ENCODE measurements at regions not wholly inside any gene's neighbourhood (a gene's known extent, or its start where the extent isn't known, plus 50 kb on each side); places are given as distances from the start of the nearest gene placed in this dataset.

DNA sequence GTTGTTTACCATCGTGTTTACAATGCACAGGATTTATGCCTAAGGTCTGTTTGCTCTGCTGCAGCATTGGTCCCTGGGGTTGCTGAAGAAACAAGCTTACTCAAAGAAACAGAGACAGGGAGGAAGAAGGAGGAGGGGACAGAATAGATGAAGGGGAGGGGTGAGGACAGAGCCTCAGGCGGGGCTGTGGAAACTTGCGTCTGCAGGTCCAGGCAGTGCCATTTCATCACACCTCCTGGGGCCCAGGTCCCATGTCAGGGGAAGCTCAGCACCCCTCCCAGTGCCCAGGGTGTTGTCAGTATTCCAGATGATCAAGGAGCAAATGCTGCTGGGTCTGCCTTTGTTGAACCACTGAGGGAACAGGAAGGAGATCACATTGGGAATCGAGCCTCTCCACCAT is 1406.8 kb downstream of the TBC1D22A start:
- no peak for DNase-seq

DNA sequence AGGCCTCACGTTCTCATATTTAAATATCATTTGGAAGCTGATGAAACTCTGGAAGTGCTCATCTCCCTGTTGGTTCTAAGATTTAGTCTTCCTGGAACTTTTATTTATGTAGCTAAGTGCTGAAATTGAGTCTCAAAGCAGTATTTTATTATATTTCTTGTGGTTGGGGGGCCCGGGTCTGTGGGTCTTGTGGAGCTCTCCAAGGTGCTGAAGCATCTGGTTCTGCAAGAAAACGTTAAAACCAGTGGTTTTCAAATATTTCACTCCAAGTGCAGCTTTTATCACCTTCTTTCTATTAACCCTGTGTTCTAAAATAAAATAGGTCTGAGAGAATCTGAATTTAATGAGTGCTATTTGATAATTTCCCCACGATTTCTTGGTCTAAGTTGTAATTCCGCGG is 1404.8 kb downstream of the TBC1D22A start:
- no peak for DNase-seq

DNA sequence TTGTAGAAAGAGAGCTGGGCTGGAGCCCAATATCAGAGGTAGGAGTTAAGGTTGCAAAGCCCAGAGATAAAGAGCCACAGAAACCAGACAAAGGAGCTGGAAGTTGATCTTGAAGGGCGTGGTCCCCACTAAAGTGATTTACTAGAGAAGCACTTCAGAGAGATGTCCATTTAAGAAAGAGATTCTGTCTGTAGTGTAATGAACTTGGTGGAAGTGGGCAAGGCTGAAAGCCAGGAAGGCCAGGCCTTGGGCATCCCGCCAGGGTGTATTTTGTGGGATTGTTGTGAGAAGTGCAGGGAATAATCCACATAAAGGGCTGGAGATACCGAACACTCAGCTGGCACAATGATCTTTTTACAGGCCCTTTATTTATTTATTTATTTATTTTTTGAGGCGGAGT is 1398.8 kb downstream of the TBC1D22A start:
- DNase-seq, result no peak

DNA sequence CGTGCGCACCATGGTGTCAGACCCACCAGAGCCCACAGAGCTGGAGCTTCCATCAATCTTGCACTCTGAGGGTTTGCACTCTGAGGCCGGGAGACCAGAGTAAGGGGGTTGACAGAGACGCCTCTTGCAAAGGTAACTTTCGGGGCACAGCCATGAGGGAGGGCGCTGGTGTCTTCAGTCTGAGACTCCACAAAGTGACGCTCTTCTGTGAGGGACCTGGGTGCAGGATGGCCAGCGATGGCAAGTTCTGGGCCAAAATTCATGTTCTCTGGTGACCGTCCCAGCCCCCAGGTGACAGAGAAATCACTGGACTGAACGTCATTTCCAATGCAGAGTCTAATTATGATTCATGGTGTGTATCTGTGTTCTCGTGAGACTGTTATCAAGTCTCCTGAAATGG is 1395.2 kb downstream of the TBC1D22A start:
- no peak for DNase-seq

DNA sequence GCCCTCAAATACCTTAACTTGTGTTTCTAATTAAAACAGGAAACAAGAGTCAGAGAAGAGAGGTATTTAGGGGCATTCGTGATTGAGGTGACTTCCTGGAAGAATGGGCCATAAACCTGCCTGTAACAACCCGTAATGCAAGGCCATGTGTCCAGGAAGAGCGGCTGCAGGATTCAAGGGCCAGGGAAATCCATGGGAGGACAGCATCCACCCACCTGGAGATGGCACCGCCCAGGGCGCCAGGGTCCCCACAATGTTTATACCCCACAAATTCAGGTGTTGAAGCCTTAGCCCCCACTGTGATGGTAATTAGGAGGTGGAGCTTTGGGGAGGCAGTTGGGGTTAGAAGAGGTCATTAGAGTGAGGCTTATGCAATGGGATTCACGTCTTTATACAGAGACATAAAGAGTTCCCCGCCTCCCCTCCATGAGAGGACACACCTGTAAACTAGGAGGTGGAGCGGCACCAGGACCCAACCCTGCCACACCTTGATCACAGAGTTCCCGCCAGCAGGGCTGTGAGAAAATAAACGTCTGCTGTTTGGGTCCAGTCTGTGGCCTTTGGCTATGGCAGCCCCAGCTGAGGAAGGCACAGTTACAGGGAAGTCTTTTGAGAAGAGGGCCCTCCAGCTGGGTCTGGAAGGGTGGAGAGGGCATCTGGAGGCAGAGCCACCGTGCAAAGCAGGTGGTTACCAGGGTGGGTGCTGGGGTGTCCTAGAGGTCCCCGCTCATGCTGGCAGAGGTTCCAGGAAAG is 1394.3 kb downstream of the TBC1D22A start:
- DNase-seq, result no peak

DNA sequence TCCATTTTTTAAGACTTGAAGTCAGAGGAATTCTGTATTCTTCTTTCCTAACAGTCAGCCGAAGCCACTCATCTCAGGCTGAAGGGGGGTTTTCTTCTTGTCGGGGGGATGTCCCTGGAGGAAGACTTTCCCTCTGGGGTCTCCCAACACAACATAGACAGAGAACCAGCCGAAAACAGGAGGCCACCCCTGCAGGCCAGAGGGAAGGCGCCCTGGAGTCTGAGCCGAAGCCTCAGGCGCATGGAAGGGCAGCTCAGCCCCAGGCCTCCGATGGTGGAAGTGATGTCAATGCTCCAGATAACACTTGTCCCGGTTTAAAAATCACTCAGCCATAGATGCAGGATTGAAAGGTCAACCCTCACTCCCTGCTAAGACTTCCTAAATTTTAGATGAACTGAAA is 1393.0 kb downstream of the TBC1D22A start:
- DNase-seq, result no peak

DNA sequence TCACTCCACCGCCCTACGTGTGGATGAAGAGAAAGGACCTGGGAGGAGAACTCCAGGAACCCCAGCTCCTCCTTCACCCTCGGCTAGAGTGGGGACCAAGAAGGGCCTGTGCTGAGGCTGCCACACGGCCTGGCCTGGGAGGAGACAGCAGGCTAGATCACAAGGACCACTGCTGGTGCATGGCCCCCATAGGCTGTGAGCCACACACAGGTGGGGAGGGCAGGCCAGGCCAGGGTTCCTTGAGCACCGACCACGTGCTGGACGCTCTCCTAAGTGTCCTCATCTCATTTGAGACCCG is 1392.4 kb downstream of the TBC1D22A start:
- no peak for DNase-seq

DNA sequence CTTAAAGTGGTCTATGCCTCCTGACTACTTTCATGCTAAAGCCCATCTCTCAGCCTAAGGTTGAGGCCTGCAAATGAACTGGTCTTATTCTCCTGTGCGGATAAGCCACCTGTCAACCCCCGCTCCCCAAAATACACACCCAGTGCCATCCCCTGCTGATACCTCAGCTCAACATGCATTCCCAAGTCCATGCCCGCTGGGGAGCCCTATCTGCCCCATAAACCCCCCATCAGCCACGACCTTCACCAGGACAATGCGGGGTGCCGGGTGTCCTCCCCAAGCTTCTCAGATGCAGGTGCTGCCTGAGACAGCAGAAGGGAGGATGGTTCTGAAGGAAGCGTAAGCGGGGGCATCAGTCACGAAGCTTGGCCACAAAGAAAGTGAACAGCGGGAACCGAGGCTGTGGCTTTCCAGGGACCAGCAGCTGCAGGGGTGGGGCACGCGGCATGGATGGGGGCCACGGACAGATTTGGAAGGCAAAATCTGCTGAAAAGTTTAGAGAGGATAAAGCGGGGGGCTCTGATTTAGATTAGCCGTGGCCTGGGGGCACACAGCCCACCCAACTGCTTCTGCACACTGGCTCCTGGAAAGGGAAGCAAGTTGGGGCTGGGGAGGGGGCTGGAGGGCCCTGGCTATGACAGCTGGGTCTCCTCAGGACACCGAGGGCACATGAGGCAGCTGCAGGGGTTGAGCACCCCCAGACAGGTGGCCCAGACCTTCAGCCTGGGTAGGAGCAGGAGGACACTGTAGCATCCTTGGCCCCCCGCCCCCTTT is 1391.9 kb downstream of the TBC1D22A start:
- DNase-seq, result no peak

DNA sequence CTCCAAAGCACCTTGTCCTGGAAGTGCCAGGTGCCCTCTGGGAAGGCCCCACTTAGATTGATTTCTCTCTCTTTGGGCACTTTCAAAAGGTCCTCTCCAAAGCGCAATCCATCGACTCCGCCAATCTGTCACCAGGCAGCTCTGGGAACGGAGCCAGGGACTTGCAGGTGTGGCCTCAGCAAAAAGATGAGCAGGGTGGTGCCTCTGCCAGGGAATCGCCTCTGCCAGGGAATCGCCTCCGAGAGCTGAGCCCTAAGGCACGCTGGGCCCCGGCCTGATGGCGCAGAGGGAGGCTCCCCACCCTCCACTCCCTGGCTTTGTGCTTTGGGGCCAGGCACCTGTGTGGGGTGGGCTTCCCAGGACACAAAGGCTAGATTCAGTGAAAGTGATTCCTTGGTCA is 1391.3 kb downstream of the TBC1D22A start:
- peak; percentile 63 for DNase-seq

DNA sequence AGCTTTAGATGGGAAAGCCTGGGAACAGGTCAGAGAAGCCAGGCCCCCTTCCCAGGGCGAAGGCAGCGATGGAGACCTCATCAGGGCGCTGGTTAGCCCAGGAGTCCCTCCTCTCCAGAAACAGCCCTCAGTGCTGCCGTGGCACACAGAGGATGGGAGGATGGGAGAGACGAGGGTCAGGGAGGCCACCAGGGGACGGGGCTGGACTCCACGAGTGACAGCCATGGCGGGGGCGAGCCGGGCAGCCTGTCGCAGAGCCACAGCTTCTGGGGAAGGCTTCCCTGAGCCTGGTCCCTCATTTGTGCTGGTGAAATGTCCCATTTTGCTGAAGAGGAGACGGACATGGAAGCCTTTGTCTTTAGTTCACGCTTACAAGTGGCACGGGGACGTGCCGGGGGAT is 1390.5 kb downstream of the TBC1D22A start:
- no peak for DNase-seq

DNA sequence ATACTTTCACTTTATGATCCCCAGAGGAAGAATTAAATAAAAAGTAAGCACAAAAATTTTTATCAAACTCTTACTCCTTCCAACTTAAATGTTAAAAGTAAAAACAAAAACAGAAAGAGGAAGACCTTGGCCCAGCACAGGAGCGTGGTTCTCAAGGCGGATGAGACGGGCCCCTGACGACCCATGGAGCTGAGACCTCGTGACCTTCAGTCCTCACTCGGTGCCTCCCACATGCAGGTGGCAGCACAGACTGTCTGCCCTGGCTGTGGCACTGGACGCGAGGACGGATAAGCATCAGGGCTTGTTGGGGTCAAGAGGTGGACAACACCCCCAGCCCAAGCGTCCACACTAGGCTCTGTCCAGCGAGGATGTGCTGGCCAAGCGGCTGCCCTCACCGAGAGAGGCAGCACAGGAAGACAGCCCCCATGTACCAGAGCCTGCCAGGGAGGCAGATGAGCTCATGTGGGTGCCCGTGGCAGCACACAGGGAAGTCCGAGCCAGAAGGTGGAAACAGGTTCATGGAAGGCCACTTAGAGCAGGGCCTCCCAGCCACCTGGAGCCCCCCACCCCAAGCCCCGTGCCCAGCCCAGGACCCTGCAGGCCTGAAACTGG is 1389.8 kb downstream of the TBC1D22A start:
- DNase-seq, result no peak

DNA sequence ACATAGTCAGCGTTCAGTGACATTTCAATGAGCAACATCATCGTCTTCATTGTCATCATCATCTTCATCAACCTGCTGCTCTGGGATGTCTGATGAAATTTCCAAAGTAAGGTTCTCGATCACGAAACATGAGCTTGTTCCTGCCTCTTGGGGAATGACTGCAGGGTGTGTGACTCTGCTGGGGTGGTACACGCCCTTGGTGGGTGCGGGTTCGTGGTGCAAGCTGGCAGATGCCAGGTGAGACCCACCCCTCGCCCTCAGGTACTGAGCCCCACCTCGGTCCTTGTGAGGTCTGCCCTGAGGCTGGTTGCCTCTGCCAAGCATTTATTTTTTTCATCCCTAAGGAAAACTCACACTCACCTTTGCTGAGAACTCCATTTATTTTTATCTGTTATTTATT is 1389.2 kb downstream of the TBC1D22A start:
- DNase-seq, result no peak

DNA sequence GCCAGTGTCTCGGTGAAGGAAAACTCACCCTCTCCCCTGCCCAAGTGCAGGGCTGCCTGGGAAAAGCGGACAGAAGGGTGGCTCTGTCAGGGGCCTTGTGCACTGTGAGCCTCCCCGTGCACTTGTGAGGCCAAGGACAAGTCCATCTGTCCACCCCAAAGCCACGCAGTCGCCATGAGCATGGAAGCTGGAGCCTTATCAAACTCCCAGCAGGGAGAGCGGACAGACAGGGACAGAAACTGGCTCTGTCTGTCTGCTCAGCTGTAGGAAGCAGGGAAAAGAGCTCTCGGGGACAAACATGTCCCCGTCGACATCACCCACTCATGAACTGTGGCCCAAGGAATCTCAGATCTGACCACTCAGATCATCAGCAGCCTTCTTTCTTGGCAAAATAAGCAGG is 1385.4 kb downstream of the TBC1D22A start:
- no peak for DNase-seq

DNA sequence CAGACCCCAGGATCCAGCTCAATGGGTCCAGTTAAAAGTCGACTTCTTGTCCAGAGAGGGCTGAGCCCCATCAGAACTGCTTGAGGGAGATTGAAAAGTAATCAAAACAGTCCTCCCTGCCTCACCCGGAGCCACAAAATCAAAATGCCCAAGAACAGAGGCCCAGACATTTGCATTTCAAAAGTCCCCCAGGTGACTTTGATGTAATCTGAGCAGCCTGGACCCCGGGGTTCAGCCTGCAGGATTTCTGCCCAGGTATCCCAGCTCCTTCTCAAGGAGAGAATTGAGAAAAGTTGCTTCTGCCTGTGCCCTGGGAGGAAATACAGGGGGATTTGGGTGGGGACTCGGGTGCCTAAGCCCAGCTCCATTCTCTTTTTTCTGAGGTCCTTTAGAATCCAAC is 1385.0 kb downstream of the TBC1D22A start:
- no peak for DNase-seq

DNA sequence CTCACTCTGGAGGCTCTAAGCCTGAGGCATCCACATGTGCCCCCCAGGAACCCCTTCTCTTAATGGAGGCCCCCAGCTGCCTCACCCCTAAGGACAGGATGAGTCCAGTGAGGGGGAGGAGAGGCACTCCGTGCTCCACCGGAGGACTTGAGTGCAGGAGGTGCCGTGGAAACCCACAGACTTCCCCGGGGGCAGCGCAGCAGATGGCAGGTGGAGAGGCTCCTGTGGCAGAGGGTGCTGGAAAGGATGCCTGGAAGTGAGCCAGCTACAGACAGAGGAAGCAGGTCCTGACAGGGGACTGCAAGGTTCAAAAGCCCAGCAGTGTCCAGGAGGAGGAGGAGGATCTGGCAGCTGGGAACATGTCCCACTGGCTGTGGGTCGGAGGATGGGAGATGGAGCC is 1384.0 kb downstream of the TBC1D22A start:
- DNase-seq, result peak; percentile 24

DNA sequence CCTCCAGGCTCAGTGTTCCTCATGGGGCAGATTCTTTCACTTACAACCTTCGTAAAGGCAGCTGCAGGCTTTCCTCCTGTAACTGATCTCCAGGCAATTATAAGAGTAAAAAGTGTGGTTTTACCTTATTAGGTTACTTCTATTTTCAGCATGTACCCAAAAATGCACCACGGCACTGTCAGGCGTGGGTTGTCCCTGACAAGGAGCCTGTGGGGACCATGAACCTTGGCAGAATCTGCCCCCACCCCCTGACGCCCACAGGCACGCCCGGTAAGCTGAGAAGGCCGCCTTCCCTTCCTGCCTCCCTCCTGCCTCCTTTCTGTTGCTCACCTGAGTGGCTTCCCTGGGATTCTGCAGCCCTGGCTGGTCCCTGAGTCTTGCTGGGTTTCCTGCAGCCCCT is 1383.3 kb downstream of the TBC1D22A start:
- no peak for DNase-seq

DNA sequence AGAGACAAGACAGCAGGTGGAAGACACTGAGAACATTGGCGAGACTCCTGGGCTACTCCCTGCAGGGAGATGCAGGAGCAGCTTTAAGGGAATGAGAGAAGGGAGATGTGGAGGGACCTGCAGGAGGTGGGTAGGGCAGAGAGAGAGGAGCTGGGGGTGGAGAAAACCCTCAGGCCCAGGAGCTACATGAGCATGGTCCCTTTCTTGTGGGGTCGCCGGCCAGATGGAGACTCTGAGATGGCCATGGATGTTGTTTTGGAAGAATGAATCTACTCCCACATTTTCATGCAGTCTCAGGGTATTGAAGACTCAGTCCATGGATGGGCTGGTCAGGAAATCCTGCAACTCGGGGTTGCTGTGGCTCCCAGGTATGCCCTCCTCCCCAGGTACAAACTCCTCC is 1381.9 kb downstream of the TBC1D22A start:
- no peak for DNase-seq

DNA sequence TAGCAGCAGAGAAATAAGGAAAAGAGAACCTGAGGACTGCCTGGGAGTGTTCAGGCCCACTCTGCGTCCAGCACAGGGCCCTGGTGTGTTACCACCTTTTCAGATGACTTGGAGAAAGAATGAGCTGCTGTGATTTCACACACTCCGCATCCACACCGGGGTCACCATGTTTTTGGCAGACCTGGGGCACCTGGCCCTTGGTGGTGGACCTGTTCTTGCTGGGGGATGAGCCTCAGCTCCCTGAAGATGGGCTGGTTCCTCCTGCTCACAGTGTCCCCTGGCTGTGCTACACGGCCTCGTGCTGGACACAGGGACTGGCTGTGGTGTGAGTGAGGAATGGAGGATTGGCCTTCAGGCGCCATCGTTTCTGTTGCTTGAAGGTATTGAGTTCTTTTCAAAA is 1381.4 kb downstream of the TBC1D22A start:
- DNase-seq, result no peak

DNA sequence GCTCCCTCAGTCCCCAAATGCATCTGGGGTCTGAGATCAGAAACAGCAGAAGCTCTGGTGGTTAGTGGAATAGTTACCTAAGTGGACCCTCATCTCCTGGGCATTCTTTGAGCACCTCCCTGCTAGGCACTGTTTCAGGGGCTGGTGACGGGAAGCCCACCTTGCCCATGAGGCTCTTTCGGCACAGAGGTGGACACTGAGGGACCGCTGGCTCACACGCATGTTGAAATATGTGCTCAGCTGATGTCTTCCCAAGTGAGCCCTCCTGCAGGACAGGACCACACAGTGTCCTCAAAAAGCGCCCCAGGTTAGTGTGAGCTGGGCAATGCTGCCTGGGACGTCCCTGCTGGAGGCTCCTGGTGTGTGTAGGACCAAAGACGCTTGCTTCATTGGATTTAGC is 1379.9 kb downstream of the TBC1D22A start:
- no peak for DNase-seq

DNA sequence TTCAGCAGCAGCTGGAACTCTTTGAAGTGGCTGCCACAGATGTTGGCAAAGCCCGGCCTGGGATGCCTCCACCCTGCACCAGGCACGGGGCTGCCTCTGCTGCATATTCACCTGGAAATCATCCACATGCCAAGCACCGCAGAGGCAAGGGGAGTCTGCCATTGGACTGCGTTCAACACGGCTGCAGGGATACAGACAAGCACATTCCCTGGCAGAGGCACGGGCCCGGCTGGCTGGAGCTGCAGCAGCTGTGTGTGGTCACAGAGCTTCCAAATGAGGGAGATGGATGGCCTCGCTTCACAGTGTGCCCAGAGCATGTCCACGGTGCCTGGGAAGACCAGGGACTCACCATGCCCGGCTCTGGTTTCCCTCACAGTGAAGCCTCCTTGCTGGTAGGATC is 1378.9 kb downstream of the TBC1D22A start:
- peak; percentile 70 for DNase-seq

DNA sequence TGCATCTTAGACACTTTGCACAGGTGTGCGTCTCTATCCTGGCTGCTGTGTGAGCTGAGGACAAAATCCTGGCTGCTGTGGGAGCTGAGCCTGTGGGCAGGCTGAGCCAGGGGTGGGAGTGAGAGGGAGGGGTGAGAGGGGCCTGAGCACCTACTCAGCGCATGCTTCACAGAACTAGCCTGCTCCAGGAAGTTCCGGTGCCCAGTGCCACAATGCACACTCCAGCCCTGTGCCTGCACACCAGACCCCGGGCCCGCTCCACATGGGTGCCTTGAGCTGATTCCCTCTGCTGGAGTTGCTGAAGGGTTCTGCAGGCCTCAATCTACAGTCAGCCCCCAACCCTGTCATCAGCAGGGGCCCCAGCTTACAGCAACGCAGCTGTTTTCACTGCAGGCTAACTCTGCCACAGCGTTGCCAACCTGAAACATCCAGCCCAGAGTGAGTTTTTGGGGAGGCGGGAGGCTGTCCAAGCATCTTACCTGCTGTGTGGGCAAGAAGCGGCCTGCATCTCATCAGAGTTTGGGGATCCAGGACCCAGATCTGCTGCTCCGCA is 1377.9 kb downstream of the TBC1D22A start:
- no peak for DNase-seq

DNA sequence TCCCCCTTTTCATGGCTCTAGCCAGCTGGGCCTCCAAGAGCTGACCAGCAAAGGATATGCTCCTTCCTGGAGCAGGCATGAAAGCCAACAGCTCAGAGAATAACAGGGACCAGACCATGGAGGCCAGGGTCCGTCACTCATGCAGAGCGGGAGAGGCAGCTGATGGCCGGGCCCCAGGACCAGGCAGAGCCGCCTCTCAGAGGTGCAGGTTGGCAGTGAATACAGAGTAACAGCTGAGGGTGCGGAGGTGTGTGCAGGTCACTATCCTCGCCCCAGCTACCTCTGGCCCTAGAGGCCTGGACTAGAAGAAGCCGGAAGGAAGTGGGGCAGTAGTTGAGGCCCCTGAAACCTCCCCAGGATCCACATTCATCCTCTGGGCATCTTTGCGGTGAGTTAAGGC is 1377.3 kb downstream of the TBC1D22A start:
- DNase-seq, result no peak

DNA sequence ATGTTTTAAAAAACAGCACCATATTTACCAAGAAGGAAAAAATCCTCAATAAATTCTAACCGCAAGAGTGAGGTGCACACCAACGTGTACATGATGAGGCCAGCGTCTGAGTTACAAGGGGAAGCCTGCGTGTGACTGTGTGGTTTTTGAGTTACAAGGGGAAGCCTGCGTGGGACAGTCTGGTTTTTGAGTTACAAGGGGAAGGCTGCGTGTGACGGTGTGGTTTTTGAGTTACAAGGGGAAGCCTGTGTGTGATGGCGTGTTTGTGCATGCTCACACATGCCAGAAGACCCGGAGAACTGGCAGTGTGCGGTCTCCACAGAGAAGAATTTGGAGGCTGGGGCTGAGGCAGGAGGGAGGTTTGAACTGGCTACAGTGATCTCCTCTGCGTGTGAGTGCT is 1376.4 kb downstream of the TBC1D22A start:
- DNase-seq, result no peak

DNA sequence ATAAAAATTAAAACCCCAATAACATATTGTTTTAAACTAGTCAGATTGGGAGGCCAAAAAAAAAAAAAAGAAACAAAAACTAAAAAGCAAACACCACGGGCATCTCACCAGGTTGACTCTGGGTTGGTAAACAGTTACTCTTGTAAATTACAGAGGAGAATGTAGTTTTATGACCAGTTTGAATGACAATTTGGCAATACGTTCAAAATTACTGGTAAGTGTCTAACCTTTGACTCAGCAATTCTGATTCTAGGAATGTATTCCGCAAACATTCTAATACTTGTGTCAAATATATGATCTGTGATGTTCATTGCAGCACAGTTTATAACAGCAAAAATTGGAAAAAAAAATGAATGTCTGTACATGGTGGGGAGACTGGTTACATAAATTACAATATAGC is 1376.0 kb downstream of the TBC1D22A start:
- no peak for DNase-seq
